Brain microvascular endothelial cell (primary cell): ENCODE measurements at regions not wholly inside any gene's neighbourhood (a gene's known extent, or its start where the extent isn't known, plus 50 kb on each side); places are given as distances from the start of the nearest gene placed in this dataset.

ENCODE experiments used
- DNase-seq: peaks from one replicate; pipeline ENCODE4 v3.0.0-alpha.2; 2020
- H3K27ac ChIP-seq: fragments of 250-450 bp; sonication (Bioruptor Pico); 2 replicates; pipeline ENCODE4 v1.5.1; 2020; ENCODE audit warnings: mild to moderate bottlenecking, moderate library complexity
- H3K27me3 ChIP-seq: fragments of 250-450 bp; sonication (Bioruptor Pico); replicated peaks from 2 replicates; pipeline ENCODE4 v1.5.1; 2020; ENCODE audit warnings: mild to moderate bottlenecking
- H3K36me3 ChIP-seq: fragments of 250-450 bp; sonication (Bioruptor Pico); replicated peaks from 2 replicates; pipeline ENCODE4 v1.5.1; 2020; ENCODE audit warnings: mild to moderate bottlenecking
- H3K4me3 ChIP-seq: 2 replicates; pipeline ENCODE4 v1.5.1; 2011; ENCODE audit warnings: low read depth, mild to moderate bottlenecking, control low read depth, low read length, moderate library complexity
- CTCF ChIP-seq: IDR thresholded peaks from 2 replicates; pipeline ENCODE4 v1.5.1; 2011; ENCODE audit warnings: low read depth, mild to moderate bottlenecking, moderate library complexity, low read length, control low read depth, inconsistent platforms; ENCODE audit errors: missing control alignments
- in situ Hi-C: cut with HindIII; loops from 2 replicates; pipeline ENCODE4 v1.10.0; 2017; ENCODE audit warnings: low sequenced_read_pairs, low pct_ligation_motif_present

GRCh38 chrX:78476701-78477100, 149.3 kb upstream of the CYSLTR1 start:
- no peak for DNase-seq

GRCh38 chrX:78456909-78457308, 129.5 kb upstream of the CYSLTR1 start:
- Histone ChIP-seq H3K36me3 (no peaks in the 10 kb centered on the region), H3K27me3 (no peaks in the 10 kb centered on the region), H3K27ac (no peak overlapping the region), H3K4me3 (no peak overlapping the region)
- TF ChIP-seq CTCF: no peak
- DNase-seq: no peak
- in situ Hi-C loops: no loop called here

More at GRCh38 chrX:78476701-78477100, 149.3 kb upstream of the CYSLTR1 start:
- Histone ChIP-seq H3K27me3 (no peaks in the 10 kb centered on the region), H3K27ac (no peak overlapping the region), H3K4me3 (no peak overlapping the region), H3K36me3 (no peaks in the 10 kb centered on the region)
- in situ Hi-C loops: no loop called here
- no peak for TF ChIP-seq CTCF

DNA sequence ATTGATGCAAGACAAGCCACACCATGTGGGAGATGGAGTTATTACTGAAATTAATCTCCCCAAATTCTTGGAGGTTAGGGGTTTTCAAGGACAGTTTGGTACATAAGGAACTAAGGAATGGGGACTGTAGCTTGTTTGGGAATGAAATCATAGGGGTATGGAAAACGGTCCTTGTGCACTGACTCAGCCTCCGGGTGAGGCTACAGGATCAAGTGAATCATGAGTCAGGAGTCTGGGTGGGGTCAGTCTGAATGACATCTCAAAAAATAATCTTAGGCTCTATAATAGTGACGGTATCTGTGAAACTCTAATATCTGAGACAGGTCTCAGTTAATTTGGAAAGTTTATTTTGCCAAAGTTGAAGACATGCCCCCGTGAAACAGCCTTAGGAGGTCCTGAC, 128.5 kb upstream of the CYSLTR1 start:
- no peak for TF ChIP-seq CTCF
- Histone ChIP-seq H3K36me3 (no peaks in the 10 kb centered on the region), H3K4me3 (no peak overlapping the region), H3K27ac (no peak overlapping the region), H3K27me3 (no peaks in the 10 kb centered on the region)
- DNase-seq: no peak
- in situ Hi-C loops: no loop called here

DNA sequence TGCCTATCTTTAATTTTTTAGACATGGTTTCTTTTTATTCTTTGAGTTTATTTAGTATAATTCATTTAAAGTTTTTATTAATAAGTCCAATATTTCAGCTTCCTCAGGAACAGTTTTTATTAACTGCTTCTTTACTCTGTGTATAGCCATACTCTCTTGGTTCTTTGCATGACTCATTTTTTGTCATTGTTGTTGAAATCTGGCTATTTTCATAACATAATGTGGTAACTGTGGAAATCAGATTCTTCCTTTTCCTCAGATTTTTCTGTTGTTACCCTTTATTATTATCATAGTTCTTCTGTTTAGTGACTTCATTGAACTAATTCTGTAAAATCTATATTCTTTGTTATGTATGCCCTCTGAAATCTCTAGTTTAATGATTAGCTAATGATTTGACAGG, 124.9 kb upstream of the CYSLTR1 start:
- no peak overlapping the region for H3K27ac ChIP-seq
- no peak for TF ChIP-seq CTCF
- H3K36me3 ChIP-seq: no peaks in the 10 kb centered on the region
- H3K4me3 ChIP-seq: no peak overlapping the region
- no peak for DNase-seq
- no peaks in the 10 kb centered on the region for H3K27me3 ChIP-seq
- in situ Hi-C loops: no loop called here

GRCh38 chrX:78437621-78438020, 110.2 kb upstream of the CYSLTR1 start:
- DNase-seq: no peak
- H3K4me3 ChIP-seq: no peak overlapping the region
- no peaks in the 10 kb centered on the region for H3K36me3 ChIP-seq
- in situ Hi-C loops: no loop called here
- H3K27ac ChIP-seq: no peak overlapping the region
- H3K27me3 ChIP-seq: no peaks in the 10 kb centered on the region
- no peak for TF ChIP-seq CTCF

DNA sequence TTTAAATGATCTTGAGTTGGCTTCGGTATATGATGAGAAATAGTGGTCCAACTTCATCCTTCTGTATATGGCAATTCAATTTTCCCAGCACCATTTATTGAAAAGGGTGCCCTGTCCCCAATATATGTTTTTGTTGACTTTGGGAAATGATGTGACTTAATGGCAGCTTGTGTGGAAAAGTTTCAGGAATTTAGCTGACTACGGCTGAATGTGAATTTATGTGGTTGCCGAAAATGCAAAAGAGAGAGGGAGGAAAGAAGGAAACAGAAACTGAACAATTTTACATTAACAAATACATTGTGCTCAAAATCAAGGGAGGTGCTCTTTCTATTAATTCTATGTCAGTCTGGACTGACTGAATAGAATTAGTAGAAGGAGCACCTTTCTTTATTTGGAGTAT, 101.8 kb upstream of the CYSLTR1 start:
- DNase-seq: no peak
- TF ChIP-seq CTCF: no peak
- no peak overlapping the region for H3K27ac ChIP-seq
- no peaks in the 10 kb centered on the region for H3K36me3 ChIP-seq
- no peaks in the 10 kb centered on the region for H3K27me3 ChIP-seq
- in situ Hi-C loops: no loop called here
- H3K4me3 ChIP-seq: no peak overlapping the region
